ENCODE measurements at regions not wholly inside any gene's neighbourhood (a gene's known extent, or its start where the extent isn't known, plus 50 kb on each side); places are given as distances from the start of the nearest gene placed in this dataset.

- DNase-seq, result no peak
Measured at GRCh38 chr1:198865319-198865718, 226.5 kb downstream of the PTPRC start.

- DNase-seq, result no peak
Measured at GRCh38 chr1:198867182-198867581, 228.3 kb downstream of the PTPRC start.

DNA sequence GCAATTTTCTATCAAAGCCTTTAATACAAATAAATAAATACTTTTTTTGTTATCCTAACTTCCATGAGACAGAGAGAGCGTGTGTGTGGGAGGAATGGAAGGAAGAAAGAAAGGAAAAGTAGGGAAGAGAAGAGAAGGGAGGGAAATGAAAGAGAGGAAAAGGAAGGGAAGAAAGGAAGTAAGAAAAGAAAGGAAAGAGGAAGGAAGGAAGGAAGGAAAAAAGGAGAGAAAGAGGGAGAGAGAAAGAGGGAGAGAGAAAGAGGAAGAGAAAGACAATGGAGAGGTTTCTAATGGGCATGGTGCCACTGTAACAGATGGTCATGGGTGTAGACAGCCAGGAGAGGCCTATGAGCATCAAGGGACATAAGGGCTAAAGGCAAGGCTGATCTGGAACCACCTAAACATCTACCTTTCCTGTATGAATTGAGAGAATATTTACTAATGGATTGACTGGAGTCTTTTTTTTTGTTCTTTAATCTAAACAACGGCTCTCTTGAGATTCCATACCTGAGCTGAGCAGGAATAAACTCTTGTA lies 234.9 kb downstream of the PTPRC start:
- DNase-seq, result no peak

GRCh38 chr1:198876371-198876871 lies 237.6 kb downstream of the PTPRC start:
- no peak for DNase-seq

- DNase-seq, result no peak
Measured at GRCh38 chr1:198878566-198878965, 239.7 kb downstream of the PTPRC start.

GRCh38 chr1:198879711-198880306 lies 241.0 kb downstream of the PTPRC start:
- no peak for DNase-seq

GRCh38 chr1:198880397-198880796 lies 241.6 kb downstream of the PTPRC start:
- no peak for DNase-seq

DNA sequence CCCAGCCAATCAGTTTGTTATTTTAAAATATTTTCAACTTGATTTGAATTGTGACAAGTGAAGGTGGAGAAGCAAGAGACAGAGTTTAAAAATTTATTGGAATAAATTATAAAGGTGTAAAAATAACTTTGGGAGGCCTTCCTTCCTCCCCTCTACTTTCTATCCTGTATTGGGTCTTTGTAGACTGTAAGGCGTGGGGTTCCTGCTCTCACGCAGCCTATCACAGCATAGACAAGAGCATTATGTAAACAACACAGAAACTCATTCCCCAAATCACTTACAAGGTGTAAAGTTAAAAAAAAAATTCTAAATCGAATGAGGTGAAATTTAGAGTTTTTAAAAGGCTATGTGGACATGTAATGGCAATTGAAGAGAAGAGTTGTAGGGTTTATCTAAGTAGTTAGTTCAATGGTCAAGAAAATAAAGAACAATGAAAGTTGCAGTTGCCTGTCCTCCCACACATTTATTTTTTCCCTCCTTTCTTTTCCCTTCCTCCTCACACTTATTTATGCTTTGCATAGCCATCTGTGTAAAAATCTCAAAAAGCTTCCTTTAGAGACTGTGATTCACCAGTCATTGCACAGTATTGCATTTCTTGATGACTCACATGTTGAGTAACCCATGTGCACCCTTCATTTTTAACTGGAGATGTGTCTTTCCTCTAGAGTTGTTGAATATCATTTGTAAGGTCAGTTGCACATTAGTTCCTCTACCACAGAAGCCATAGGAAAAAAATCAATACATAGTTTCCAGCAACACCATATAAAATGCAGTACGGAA lies 242.2 kb downstream of the PTPRC start:
- DNase-seq, result no peak

GRCh38 chr1:198883184-198883583 lies 244.3 kb downstream of the PTPRC start:
- no peak for DNase-seq

GRCh38 chr1:198887866-198888265 lies 249.0 kb downstream of the PTPRC start:
- no peak for DNase-seq

GRCh38 chr1:198888379-198888943 lies 249.6 kb downstream of the PTPRC start:
- no peak for DNase-seq

- no peak for DNase-seq
Measured at GRCh38 chr1:198889101-198889500, 250.3 kb downstream of the PTPRC start.

DNA sequence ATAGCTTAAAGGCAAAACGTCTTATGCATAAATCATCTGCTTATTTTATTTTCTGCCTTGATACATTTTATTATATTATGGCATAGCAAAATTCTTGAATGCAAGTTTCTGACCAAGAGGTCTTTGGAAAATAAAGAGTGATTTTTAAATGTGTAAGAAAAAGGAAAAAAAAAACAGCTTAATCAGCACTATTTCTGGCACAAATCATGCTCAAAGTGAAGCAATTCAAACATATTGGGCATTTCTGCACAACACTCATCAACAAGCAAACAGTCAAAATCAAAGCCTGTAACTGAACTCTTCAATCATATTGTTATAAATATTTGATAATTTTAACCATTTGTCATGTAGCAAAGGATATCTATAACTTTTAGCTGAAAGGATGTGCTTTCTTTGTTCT lies 250.9 kb downstream of the PTPRC start:
- no peak for DNase-seq

GRCh38 chr1:198890214-198890930 lies 251.5 kb downstream of the PTPRC start:
- no peak for DNase-seq

GRCh38 chr1:198892065-198892464 lies 253.2 kb downstream of the PTPRC start:
- DNase-seq, result no peak

GRCh38 chr1:198893141-198893540 lies 254.3 kb downstream of the PTPRC start:
- DNase-seq, result no peak

- no peak for DNase-seq
Measured at GRCh38 chr1:198893763-198894444, 255.1 kb downstream of the PTPRC start.

GRCh38 chr1:198901266-198901665 lies 262.4 kb downstream of the PTPRC start:
- DNase-seq, result no peak

- no peak for DNase-seq
Measured at GRCh38 chr1:198902655-198903054, 263.8 kb downstream of the PTPRC start.

DNA sequence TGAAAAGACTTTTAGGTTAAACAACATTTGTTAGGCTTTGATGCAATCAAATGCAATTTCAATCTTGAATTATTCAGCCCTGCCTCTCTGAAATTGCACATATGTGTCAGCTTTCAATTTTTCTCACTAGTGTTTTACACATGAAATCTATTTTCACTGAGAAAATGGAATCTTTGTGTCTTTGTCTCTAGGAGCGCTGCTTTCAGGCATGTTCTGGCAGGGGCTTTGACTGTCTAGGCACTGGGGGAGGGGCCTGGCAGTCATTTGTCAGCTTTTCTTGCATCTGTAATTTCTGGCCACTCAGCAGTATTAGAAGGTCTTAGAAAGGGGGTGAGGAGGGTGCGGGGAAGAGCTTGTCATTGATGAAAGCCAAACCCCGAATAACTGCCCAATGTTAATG lies 264.4 kb downstream of the PTPRC start:
- DNase-seq, result no peak

GRCh38 chr1:198903621-198904020 lies 264.8 kb downstream of the PTPRC start:
- DNase-seq, result no peak

GRCh38 chr1:198904321-198904720 lies 265.5 kb downstream of the PTPRC start:
- no peak for DNase-seq
